GM23338 (cell line): ENCODE measurements at regions not wholly inside any gene's neighbourhood (a gene's known extent, or its start where the extent isn't known, plus 50 kb on each side); places are given as distances from the start of the nearest gene placed in this dataset.

Source experiments
- ATAC-seq: fragments of 200-7000 bp; cut with Tn5 transposase; 3 replicates; pipeline ENCODE4 v1.9.1; 2020
- DNase-seq: peaks from one replicate; pipeline ENCODE4 v3.0.0-alpha.2; 2015; ENCODE audit warnings: low spot score
- H2AFZ ChIP-seq: fragments of 200-600 bp; sonication (generic); 2 replicates; pipeline ENCODE4 v1.8.0; 2016; ENCODE audit warnings: antibody characterized with exemption, mild to moderate bottlenecking, moderate library complexity
- H3F3A ChIP-seq: fragments of 200-600 bp; sonication (generic); replicated peaks from 2 replicates; pipeline ENCODE4 v1.8.0; 2017; ENCODE audit warnings: antibody characterized with exemption, mixed run types, low read depth
- H3K27ac ChIP-seq: fragments of 200-600 bp; sonication (generic); 2 replicates; pipeline ENCODE4 v1.6.1; 2016; ENCODE audit warnings: low read depth
- H3K27me3 ChIP-seq: fragments of 200-600 bp; sonication (generic); 2 replicates; pipeline ENCODE4 v1.8.0; 2016; ENCODE audit warnings: mild to moderate bottlenecking, mixed run types, moderate library complexity; ENCODE audit not compliant: insufficient read depth
- H3K36me3 ChIP-seq: fragments of 200-600 bp; sonication (generic); 2 replicates; pipeline ENCODE4 v1.8.0; 2016; ENCODE audit warnings: mild to moderate bottlenecking; ENCODE audit not compliant: insufficient read depth
- H3K4me1 ChIP-seq: fragments of 200-600 bp; sonication (generic); 2 replicates; pipeline ENCODE4 v1.8.0; 2016; ENCODE audit warnings: mild to moderate bottlenecking, moderate library complexity; ENCODE audit not compliant: insufficient read depth
- H3K4me2 ChIP-seq: fragments of 200-600 bp; sonication (generic); 2 replicates; pipeline ENCODE4 v1.7.1; 2017; ENCODE audit warnings: mixed run types
- H3K4me3 ChIP-seq: fragments of 200-600 bp; sonication (generic); 2 replicates; pipeline ENCODE4 v1.6.1; 2016; ENCODE audit warnings: mixed run types
- H3K79me2 ChIP-seq: fragments of 200-600 bp; sonication (generic); replicated peaks from 2 replicates; pipeline ENCODE4 v1.8.0; 2017; ENCODE audit warnings: mild to moderate bottlenecking; ENCODE audit not compliant: insufficient read depth
- H3K9me2 ChIP-seq: fragments of 200-600 bp; sonication (generic); 2 replicates; pipeline ENCODE4 v1.8.0; 2017; ENCODE audit not compliant: insufficient read depth
- H4K20me1 ChIP-seq: fragments of 200-600 bp; sonication (generic); replicated peaks from 2 replicates; pipeline ENCODE4 v1.8.0; 2017; ENCODE audit warnings: mild to moderate bottlenecking; ENCODE audit not compliant: insufficient read depth
- H3K27ac Mint-ChIP-seq: 2 replicates; pipeline ENCODE4 v1.8.0; 2020; ENCODE audit warnings: inconsistent platforms, mild to moderate bottlenecking, moderate library complexity, mixed read lengths
- H3K27me3 Mint-ChIP-seq: 3 replicates; pipeline ENCODE4 v1.8.0; 2022; ENCODE audit warnings: low read depth, mild to moderate bottlenecking, moderate library complexity, mixed read lengths, inconsistent platforms; ENCODE audit not compliant: insufficient read depth, poor library complexity
- H3K36me3 Mint-ChIP-seq: 3 replicates; pipeline ENCODE4 v1.8.0; 2021; ENCODE audit warnings: low read depth, mild to moderate bottlenecking, inconsistent platforms, moderate library complexity, mixed read lengths
- H3K4me1 Mint-ChIP-seq: 3 replicates; pipeline ENCODE4 v1.8.0; 2020; ENCODE audit warnings: mild to moderate bottlenecking, inconsistent platforms, mixed read lengths
- H3K4me3 Mint-ChIP-seq: 3 replicates; pipeline ENCODE4 v1.8.0; 2021; ENCODE audit warnings: moderate library complexity, mild to moderate bottlenecking, inconsistent platforms, mixed read lengths
- H3K9me3 Mint-ChIP-seq: 3 replicates; pipeline ENCODE4 v1.8.0; 2020; ENCODE audit warnings: moderate library complexity, mild to moderate bottlenecking, inconsistent platforms, mixed read lengths
- CREB1 ChIP-seq: fragments of 250-450 bp; sonication (Bioruptor Pico); IDR thresholded peaks from 2 replicates; pipeline ENCODE4 v1.5.0; 2020; ENCODE audit warnings: low read depth, mild to moderate bottlenecking, moderate library complexity
- EZH2 ChIP-seq: fragments of 200-600 bp; sonication (generic); IDR thresholded peaks from one replicate; pipeline ENCODE4 v1.8.0; 2017; ENCODE audit warnings: antibody characterized with exemption, mild to moderate bottlenecking, low read depth; ENCODE audit not compliant: unreplicated experiment
- EZH2phosphoT487 ChIP-seq: fragments of 200-600 bp; sonication (generic); IDR thresholded peaks from one replicate; pipeline ENCODE4 v1.8.1; 2018; ENCODE audit warnings: antibody characterized with exemption; ENCODE audit not compliant: unreplicated experiment
- JUNB ChIP-seq: IDR thresholded peaks from one replicate; pipeline ENCODE4 v1.6.1; 2016; ENCODE audit warnings: antibody characterized with exemption; ENCODE audit not compliant: unreplicated experiment
- NANOG ChIP-seq: IDR thresholded peaks from 2 replicates; pipeline ENCODE4 v1.6.1; 2016; ENCODE audit warnings: antibody characterized with exemption, borderline replicate concordance
- POLR2AphosphoS5 ChIP-seq: IDR thresholded peaks from 2 replicates; pipeline ENCODE4 v1.6.1; 2016; ENCODE audit warnings: antibody characterized with exemption, low read depth
- STAT1 ChIP-seq: IDR thresholded peaks from one replicate; pipeline ENCODE4 v1.6.1; 2016; ENCODE audit warnings: antibody characterized with exemption; ENCODE audit not compliant: unreplicated experiment
- ZNF114 ChIP-seq: fragments of 250-450 bp; sonication (Bioruptor Pico); IDR thresholded peaks from 2 replicates; pipeline ENCODE4 v1.5.0; 2020; ENCODE audit warnings: mild to moderate bottlenecking, moderate library complexity
- ZNF331 ChIP-seq: fragments of 250-450 bp; sonication (Bioruptor Pico); IDR thresholded peaks from 2 replicates; pipeline ENCODE4 v1.5.0; 2020; ENCODE audit warnings: low read depth, mild to moderate bottlenecking, moderate library complexity
- TF ChIP-seq, protein P1 (sequence below): IDR thresholded peaks from 2 replicates; pipeline ENCODE4 v1.6.1; 2016; ENCODE audit warnings: antibody characterized with exemption
- TF ChIP-seq, protein P2 (sequence below): IDR thresholded peaks from one replicate; pipeline ENCODE4 v1.6.1; 2018; ENCODE audit warnings: antibody characterized with exemption; ENCODE audit not compliant: unreplicated experiment
- TF ChIP-seq, protein P3 (sequence below), 2 experiments: fragments of 200-600 bp in 1 of 2; sonication (generic) in 1 of 2; conservative IDR thresholded peaks; 2 replicates each; pipeline versions ENCODE4 v1.5.1 to v1.6.1; 2016 to 2017; ENCODE audit warnings: antibody characterized with exemption in 2 of 2, low read depth in 2 of 2, mild to moderate bottlenecking in 2 of 2, moderate library complexity in 1 of 2
- TF ChIP-seq, protein P4 (sequence below): fragments of 250-450 bp; sonication (Bioruptor Pico); IDR thresholded peaks from 2 replicates; pipeline ENCODE4 v1.5.0; 2020; ENCODE audit warnings: mild to moderate bottlenecking, moderate library complexity

DNA sequence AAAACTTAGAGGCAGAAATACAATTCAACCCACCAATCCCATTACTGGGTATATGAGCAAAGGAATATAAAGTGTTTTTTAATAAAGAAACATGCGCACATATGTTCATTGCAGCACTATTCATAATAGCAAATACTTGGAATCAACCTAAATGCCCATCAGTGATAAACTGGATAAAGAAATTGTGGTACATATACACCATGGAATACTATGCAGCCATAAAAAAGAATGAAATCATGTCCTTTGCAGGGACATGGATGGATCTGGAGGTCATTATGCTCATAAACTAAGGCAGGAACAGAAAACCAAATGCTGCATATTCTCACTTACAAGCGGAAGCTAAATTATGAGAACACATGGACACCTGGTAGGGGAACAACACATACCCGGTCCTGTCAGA, 807.7 kb upstream of the INTU start:
- Histone ChIP-seq H2AFZ (no peak overlapping the region), H3K79me2 (no peaks in the 10 kb centered on the region), H3K4me3 (no peak overlapping the region), H3K4me2 (no peak overlapping the region), H3K4me1 (no peaks in the 10 kb centered on the region), H3F3A (no peaks in the 10 kb centered on the region), H3K36me3 (0 out of 2 replicates have a peak, but pooled peaks cover 3% of the 10 kb centered on the region), H4K20me1 (no peaks in the 10 kb centered on the region), H3K27ac (no peak overlapping the region), H3K27me3 (no peaks in the 10 kb centered on the region), H3K9me2 (no peaks in the 10 kb centered on the region)
- ATAC-seq (no peak), DNase-seq (no peak)
- Mint-ChIP-seq H3K36me3 (no peaks in the 10 kb centered on the region), H3K27ac (no peak overlapping the region), H3K4me3 (no peak overlapping the region), H3K4me1 (no peaks in the 10 kb centered on the region), H3K27me3 (peaks cover 3% of the 10 kb centered on the region), H3K9me3 (peaks cover 7% of the 10 kb centered on the region; the same call in 2 of the 3 replicates)
- TF ChIP-seq EZH2phosphoT487 = no peak
- TF ChIP-seq CREB1 = no peak
- TF ChIP-seq, protein P1, sequence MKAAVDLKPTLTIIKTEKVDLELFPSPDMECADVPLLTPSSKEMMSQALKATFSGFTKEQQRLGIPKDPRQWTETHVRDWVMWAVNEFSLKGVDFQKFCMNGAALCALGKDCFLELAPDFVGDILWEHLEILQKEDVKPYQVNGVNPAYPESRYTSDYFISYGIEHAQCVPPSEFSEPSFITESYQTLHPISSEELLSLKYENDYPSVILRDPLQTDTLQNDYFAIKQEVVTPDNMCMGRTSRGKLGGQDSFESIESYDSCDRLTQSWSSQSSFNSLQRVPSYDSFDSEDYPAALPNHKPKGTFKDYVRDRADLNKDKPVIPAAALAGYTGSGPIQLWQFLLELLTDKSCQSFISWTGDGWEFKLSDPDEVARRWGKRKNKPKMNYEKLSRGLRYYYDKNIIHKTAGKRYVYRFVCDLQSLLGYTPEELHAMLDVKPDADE = no peak
- TF ChIP-seq POLR2AphosphoS5 = no peak
- TF ChIP-seq ZNF114 (CRISPR knock-in tag) = no peak
- TF ChIP-seq, protein P2, sequence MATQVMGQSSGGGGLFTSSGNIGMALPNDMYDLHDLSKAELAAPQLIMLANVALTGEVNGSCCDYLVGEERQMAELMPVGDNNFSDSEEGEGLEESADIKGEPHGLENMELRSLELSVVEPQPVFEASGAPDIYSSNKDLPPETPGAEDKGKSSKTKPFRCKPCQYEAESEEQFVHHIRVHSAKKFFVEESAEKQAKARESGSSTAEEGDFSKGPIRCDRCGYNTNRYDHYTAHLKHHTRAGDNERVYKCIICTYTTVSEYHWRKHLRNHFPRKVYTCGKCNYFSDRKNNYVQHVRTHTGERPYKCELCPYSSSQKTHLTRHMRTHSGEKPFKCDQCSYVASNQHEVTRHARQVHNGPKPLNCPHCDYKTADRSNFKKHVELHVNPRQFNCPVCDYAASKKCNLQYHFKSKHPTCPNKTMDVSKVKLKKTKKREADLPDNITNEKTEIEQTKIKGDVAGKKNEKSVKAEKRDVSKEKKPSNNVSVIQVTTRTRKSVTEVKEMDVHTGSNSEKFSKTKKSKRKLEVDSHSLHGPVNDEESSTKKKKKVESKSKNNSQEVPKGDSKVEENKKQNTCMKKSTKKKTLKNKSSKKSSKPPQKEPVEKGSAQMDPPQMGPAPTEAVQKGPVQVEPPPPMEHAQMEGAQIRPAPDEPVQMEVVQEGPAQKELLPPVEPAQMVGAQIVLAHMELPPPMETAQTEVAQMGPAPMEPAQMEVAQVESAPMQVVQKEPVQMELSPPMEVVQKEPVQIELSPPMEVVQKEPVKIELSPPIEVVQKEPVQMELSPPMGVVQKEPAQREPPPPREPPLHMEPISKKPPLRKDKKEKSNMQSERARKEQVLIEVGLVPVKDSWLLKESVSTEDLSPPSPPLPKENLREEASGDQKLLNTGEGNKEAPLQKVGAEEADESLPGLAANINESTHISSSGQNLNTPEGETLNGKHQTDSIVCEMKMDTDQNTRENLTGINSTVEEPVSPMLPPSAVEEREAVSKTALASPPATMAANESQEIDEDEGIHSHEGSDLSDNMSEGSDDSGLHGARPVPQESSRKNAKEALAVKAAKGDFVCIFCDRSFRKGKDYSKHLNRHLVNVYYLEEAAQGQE = no peak
- TF ChIP-seq, protein P3, sequence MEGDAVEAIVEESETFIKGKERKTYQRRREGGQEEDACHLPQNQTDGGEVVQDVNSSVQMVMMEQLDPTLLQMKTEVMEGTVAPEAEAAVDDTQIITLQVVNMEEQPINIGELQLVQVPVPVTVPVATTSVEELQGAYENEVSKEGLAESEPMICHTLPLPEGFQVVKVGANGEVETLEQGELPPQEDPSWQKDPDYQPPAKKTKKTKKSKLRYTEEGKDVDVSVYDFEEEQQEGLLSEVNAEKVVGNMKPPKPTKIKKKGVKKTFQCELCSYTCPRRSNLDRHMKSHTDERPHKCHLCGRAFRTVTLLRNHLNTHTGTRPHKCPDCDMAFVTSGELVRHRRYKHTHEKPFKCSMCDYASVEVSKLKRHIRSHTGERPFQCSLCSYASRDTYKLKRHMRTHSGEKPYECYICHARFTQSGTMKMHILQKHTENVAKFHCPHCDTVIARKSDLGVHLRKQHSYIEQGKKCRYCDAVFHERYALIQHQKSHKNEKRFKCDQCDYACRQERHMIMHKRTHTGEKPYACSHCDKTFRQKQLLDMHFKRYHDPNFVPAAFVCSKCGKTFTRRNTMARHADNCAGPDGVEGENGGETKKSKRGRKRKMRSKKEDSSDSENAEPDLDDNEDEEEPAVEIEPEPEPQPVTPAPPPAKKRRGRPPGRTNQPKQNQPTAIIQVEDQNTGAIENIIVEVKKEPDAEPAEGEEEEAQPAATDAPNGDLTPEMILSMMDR (conservative IDR thresholded peaks at IDR 0.05; ENCODE audit: low read depth in 2 of 2) = no peak
- TF ChIP-seq EZH2 = no peak
- TF ChIP-seq JUNB = no peak
- TF ChIP-seq NANOG = no peak
- no peak for TF ChIP-seq STAT1
- no peak for TF ChIP-seq ZNF331 (CRISPR knock-in tag)
- TF ChIP-seq, protein P4, sequence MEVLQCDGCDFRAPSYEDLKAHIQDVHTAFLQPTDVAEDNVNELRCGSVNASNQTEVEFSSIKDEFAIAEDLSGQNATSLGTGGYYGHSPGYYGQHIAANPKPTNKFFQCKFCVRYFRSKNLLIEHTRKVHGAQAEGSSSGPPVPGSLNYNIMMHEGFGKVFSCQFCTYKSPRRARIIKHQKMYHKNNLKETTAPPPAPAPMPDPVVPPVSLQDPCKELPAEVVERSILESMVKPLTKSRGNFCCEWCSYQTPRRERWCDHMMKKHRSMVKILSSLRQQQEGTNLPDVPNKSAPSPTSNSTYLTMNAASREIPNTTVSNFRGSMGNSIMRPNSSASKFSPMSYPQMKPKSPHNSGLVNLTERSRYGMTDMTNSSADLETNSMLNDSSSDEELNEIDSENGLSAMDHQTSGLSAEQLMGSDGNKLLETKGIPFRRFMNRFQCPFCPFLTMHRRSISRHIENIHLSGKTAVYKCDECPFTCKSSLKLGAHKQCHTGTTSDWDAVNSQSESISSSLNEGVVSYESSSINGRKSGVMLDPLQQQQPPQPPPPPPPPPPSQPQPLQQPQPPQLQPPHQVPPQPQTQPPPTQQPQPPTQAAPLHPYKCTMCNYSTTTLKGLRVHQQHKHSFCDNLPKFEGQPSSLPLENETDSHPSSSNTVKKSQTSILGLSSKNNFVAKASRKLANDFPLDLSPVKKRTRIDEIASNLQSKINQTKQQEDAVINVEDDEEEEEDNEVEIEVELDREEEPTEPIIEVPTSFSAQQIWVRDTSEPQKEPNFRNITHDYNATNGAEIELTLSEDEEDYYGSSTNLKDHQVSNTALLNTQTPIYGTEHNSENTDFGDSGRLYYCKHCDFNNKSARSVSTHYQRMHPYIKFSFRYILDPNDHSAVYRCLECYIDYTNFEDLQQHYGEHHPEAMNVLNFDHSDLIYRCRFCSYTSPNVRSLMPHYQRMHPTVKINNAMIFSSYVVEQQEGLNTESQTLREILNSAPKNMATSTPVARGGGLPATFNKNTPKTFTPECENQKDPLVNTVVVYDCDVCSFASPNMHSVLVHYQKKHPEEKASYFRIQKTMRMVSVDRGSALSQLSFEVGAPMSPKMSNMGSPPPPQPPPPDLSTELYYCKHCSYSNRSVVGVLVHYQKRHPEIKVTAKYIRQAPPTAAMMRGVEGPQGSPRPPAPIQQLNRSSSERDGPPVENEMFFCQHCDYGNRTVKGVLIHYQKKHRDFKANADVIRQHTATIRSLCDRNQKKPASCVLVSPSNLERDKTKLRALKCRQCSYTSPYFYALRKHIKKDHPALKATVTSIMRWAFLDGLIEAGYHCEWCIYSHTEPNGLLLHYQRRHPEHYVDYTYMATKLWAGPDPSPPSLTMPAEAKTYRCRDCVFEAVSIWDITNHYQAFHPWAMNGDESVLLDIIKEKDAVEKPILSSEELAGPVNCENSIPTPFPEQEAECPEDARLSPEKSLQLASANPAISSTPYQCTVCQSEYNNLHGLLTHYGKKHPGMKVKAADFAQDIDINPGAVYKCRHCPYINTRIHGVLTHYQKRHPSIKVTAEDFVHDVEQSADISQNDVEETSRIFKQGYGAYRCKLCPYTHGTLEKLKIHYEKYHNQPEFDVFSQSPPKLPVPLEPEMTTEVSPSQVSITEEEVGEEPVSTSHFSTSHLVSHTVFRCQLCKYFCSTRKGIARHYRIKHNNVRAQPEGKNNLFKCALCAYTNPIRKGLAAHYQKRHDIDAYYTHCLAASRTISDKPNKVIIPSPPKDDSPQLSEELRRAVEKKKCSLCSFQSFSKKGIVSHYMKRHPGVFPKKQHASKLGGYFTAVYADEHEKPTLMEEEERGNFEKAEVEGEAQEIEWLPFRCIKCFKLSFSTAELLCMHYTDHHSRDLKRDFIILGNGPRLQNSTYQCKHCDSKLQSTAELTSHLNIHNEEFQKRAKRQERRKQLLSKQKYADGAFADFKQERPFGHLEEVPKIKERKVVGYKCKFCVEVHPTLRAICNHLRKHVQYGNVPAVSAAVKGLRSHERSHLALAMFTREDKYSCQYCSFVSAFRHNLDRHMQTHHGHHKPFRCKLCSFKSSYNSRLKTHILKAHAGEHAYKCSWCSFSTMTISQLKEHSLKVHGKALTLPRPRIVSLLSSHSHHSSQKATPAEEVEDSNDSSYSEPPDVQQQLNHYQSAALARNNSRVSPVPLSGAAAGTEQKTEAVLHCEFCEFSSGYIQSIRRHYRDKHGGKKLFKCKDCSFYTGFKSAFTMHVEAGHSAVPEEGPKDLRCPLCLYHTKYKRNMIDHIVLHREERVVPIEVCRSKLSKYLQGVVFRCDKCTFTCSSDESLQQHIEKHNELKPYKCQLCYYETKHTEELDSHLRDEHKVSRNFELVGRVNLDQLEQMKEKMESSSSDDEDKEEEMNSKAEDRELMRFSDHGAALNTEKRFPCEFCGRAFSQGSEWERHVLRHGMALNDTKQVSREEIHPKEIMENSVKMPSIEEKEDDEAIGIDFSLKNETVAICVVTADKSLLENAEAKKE (CRISPR knock-in tag) = no peak
